Suppressor macrophage (primary cell): ENCODE measurements at regions not wholly inside any gene's neighbourhood (a gene's known extent, or its start where the extent isn't known, plus 50 kb on each side); places are given as distances from the start of the nearest gene placed in this dataset.

Experiments
- DNase-seq, 4 experiments: peaks; one replicate each; pipeline ENCODE4 v3.0.0-alpha.2; 2020 to 2022

GRCh38 chr5:93273176-93273575, 307.8 kb downstream of the NR2F1-AS1 start:
- DNase-seq: no peak

- DNase-seq: no peak
Measured at GRCh38 chr5:93272108-93272507, 308.9 kb downstream of the NR2F1-AS1 start.

- DNase-seq: no peak
Measured at GRCh38 chr5:93267736-93268135, 313.3 kb downstream of the NR2F1-AS1 start.

- no peak for DNase-seq
Measured at GRCh38 chr5:93267276-93267675, 313.7 kb downstream of the NR2F1-AS1 start.

- DNase-seq: no peak
Measured at GRCh38 chr5:93257616-93258015, 323.4 kb downstream of the NR2F1-AS1 start.

GRCh38 chr5:93255796-93256195, 325.2 kb downstream of the NR2F1-AS1 start:
- no peak for DNase-seq

- no peak for DNase-seq
Measured at GRCh38 chr5:93252165-93252564, 328.9 kb downstream of the NR2F1-AS1 start.

- DNase-seq: no peak
Measured at GRCh38 chr5:93251347-93251746, 329.7 kb downstream of the NR2F1-AS1 start.

- no peak for DNase-seq
Measured at GRCh38 chr5:93250424-93250823, 330.6 kb downstream of the NR2F1-AS1 start.

GRCh38 chr5:93249651-93250289, 331.2 kb downstream of the NR2F1-AS1 start:
- DNase-seq: no peak

GRCh38 chr5:93247105-93247504, 333.9 kb downstream of the NR2F1-AS1 start:
- DNase-seq: no peak

- no peak for DNase-seq
Measured at GRCh38 chr5:93246090-93246855, 334.7 kb downstream of the NR2F1-AS1 start.

GRCh38 chr5:93245226-93245625, 335.8 kb downstream of the NR2F1-AS1 start:
- DNase-seq: no peak

- DNase-seq: no peak
Measured at GRCh38 chr5:93243481-93243880, 337.5 kb downstream of the NR2F1-AS1 start.

GRCh38 chr5:93240228-93240834, 340.7 kb downstream of the NR2F1-AS1 start:
- no peak for DNase-seq

- DNase-seq: no peak
Measured at GRCh38 chr5:93236807-93237421, 344.1 kb downstream of the NR2F1-AS1 start.

- DNase-seq: no peak
Measured at GRCh38 chr5:93235761-93236160, 345.3 kb downstream of the NR2F1-AS1 start.

GRCh38 chr5:93226202-93226735, 354.8 kb downstream of the NR2F1-AS1 start:
- DNase-seq: no peak

GRCh38 chr5:93225748-93226147, 355.3 kb downstream of the NR2F1-AS1 start:
- DNase-seq: no peak

- no peak for DNase-seq
Measured at GRCh38 chr5:93224624-93225023, 356.4 kb downstream of the NR2F1-AS1 start.

GRCh38 chr5:93221773-93222172, 359.2 kb downstream of the NR2F1-AS1 start:
- DNase-seq: no peak

- no peak for DNase-seq
Measured at GRCh38 chr5:93220431-93220830, 360.6 kb downstream of the NR2F1-AS1 start.

- no peak for DNase-seq
Measured at GRCh38 chr5:93219641-93220145, 361.3 kb downstream of the NR2F1-AS1 start.
